WTC11 (cell line): ENCODE measurements at regions not wholly inside any gene's neighbourhood (a gene's known extent, or its start where the extent isn't known, plus 50 kb on each side); places are given as distances from the start of the nearest gene placed in this dataset.

Source experiments
- CREM ChIP-seq: sonication (generic); formaldehyde crosslinking; IDR thresholded peaks from 2 replicates; pipeline ENCODE4 v1.8.1; 2022; ENCODE audit warnings: mild to moderate bottlenecking, missing genetic modification reagents, moderate library complexity
- MAX ChIP-seq: sonication (generic); formaldehyde crosslinking; IDR thresholded peaks from 2 replicates; pipeline ENCODE4 v1.8.0; 2022; ENCODE audit warnings: mild to moderate bottlenecking, missing genetic modification reagents
- NFE2L1 ChIP-seq: sonication (generic); formaldehyde crosslinking; IDR thresholded peaks from 2 replicates; pipeline ENCODE4 v1.8.1; 2023; ENCODE audit warnings: missing genetic modification reagents
- TEAD1 ChIP-seq: sonication (generic); formaldehyde crosslinking; IDR thresholded peaks from 2 replicates; pipeline ENCODE4 v1.8.0; 2022; ENCODE audit warnings: mild to moderate bottlenecking, missing genetic modification reagents
- ZBTB21 ChIP-seq: sonication (generic); formaldehyde crosslinking; IDR thresholded peaks from 2 replicates; pipeline ENCODE4 v1.8.1; 2023; ENCODE audit warnings: mild to moderate bottlenecking, missing genetic modification reagents, borderline replicate concordance
- TF ChIP-seq, protein P1 (sequence below): fragments of 200-600 bp; IDR thresholded peaks from 2 replicates; pipeline ENCODE4 v1.8.0; 2022; ENCODE audit warnings: antibody characterized with exemption
- TF ChIP-seq, protein P2 (sequence below): sonication (generic); formaldehyde crosslinking; IDR thresholded peaks from 2 replicates; pipeline ENCODE4 v1.8.1; 2023; ENCODE audit warnings: mild to moderate bottlenecking, missing genetic modification reagents, moderate library complexity

DNA sequence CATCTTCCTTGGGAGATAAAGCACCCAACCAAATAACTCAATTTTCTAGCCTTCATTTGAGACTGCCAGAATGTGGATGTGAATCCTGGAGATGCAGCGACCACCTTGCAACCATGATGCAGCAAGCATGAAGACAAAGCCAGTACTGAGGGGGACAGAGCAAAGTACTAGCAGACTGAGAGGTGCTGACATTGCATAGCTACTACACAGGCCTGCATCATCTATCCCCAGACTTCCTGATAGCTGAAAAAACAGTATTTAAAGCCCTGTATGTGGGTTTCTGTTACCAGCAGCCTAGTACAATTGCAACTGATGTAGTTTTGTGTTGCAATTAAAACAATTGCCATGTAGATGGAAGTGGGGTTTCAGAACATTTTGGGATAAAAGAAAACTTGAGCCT, 146.3 kb upstream of the VEPH1 start:
- TF ChIP-seq, protein P1, sequence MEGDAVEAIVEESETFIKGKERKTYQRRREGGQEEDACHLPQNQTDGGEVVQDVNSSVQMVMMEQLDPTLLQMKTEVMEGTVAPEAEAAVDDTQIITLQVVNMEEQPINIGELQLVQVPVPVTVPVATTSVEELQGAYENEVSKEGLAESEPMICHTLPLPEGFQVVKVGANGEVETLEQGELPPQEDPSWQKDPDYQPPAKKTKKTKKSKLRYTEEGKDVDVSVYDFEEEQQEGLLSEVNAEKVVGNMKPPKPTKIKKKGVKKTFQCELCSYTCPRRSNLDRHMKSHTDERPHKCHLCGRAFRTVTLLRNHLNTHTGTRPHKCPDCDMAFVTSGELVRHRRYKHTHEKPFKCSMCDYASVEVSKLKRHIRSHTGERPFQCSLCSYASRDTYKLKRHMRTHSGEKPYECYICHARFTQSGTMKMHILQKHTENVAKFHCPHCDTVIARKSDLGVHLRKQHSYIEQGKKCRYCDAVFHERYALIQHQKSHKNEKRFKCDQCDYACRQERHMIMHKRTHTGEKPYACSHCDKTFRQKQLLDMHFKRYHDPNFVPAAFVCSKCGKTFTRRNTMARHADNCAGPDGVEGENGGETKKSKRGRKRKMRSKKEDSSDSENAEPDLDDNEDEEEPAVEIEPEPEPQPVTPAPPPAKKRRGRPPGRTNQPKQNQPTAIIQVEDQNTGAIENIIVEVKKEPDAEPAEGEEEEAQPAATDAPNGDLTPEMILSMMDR = no peak
- no peak for TF ChIP-seq ZBTB21 (CRISPR knock-in tag)
- TF ChIP-seq, protein P2, sequence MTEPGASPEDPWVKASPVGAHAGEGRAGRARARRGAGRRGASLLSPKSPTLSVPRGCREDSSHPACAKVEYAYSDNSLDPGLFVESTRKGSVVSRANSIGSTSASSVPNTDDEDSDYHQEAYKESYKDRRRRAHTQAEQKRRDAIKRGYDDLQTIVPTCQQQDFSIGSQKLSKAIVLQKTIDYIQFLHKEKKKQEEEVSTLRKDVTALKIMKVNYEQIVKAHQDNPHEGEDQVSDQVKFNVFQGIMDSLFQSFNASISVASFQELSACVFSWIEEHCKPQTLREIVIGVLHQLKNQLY (CRISPR knock-in tag) = no peak
- TF ChIP-seq MAX = no peak
- TF ChIP-seq CREM (CRISPR knock-in tag) = no peak
- TF ChIP-seq TEAD1 (CRISPR knock-in tag) = no peak
- TF ChIP-seq NFE2L1 (CRISPR knock-in tag) = no peak
